ENCODE measurements at regions not wholly inside any gene's neighbourhood (a gene's known extent, or its start where the extent isn't known, plus 50 kb on each side); places are given as distances from the start of the nearest gene placed in this dataset.

DNA sequence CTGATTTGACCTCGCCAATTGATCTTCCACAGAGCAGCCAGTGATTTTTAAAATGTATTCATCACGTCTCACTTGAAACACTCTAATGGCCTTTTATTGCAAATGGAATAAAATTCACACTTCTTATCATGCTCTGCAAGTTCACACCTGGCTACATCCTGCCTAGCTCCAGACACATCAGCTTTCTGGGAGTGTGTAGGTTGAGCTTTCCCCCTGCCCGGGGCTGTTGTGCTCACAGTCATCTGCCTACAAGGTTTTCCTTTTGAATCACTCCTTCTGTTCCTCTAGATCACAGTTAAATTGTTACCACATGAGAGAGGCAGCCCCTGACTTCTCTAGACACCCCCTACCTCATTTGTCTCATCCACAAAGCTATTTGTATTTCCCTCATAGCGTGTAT is 674.5 kb downstream of the PRELID2 start:
- TF ChIP-seq, protein P1, sequence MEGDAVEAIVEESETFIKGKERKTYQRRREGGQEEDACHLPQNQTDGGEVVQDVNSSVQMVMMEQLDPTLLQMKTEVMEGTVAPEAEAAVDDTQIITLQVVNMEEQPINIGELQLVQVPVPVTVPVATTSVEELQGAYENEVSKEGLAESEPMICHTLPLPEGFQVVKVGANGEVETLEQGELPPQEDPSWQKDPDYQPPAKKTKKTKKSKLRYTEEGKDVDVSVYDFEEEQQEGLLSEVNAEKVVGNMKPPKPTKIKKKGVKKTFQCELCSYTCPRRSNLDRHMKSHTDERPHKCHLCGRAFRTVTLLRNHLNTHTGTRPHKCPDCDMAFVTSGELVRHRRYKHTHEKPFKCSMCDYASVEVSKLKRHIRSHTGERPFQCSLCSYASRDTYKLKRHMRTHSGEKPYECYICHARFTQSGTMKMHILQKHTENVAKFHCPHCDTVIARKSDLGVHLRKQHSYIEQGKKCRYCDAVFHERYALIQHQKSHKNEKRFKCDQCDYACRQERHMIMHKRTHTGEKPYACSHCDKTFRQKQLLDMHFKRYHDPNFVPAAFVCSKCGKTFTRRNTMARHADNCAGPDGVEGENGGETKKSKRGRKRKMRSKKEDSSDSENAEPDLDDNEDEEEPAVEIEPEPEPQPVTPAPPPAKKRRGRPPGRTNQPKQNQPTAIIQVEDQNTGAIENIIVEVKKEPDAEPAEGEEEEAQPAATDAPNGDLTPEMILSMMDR (IDR thresholded peaks at IDR 0.05; ENCODE audit: insufficient read depth, low read depth, low read length): no peak
- TF ChIP-seq EZH2 (IDR thresholded peaks at IDR 0.05; ENCODE audit: insufficient read depth, low read length): no peak

Measured in astrocyte (in vitro differentiated cells and primary cell).